HG02642 (cell line): ENCODE measurements at regions not wholly inside any gene's neighbourhood (a gene's known extent, or its start where the extent isn't known, plus 50 kb on each side); places are given as distances from the start of the nearest gene placed in this dataset.

ENCODE experiments used
- ATAC-seq: cut with Tn5 transposase; IDR thresholded peaks from one replicate; pipeline ENCODE4 v1.9.1; 2021; ENCODE audit warnings: mild to moderate bottlenecking; ENCODE audit not compliant: unreplicated experiment, poor library complexity

GRCh38 chr7:124440081-124440480 lies 325.5 kb downstream of the GPR37 start:
- ATAC-seq: no peak

DNA sequence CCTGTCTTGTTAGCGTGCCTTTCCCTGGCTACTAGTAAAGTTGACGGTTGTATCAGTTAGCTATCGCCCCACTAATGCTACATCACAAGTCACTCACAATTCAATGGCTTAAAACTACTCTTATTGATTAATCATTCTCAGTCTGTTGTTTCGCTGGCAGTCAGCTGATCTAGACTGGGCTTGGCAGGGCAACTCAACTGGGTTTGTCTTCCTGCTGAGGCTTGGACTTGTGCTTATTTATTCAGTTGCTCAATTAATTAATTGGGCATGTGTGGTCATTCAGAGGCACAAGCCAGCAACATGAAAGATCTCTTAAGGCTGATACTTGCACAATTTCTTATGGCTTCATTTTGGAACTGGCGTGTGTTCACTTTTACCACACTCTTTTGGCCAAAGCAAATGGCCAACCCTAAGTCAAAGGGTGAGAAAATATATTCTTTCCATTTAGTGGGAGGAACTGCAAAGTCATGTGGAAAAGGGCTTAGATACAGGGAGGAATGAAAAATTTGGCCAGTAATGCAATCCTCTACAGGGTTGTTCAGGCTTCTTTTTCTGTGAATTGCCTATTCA lies 333.5 kb downstream of the GPR37 start:
- ATAC-seq: no peak

DNA sequence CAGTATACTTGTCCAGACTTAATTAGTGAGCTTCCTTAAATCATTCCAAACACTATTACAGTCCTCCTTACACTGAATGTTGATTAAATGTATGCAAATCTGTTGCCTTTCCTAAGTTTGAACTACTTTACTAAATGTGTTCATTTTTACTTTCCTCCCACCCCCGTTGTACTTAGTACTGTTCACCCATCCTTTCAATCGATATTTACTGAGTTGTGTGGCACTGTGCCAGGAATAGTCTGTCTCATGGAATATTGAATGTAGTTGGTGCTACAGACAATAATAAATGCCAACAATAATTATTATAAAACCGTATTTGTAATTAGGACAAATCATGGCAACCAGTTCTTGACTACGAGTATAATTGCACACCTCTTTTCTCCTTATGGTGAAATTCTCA lies 335.7 kb downstream of the GPR37 start:
- no peak for ATAC-seq

- no peak for ATAC-seq
Observed at GRCh38 chr7:124428781-124429180, 336.8 kb downstream of the GPR37 start.

- ATAC-seq: no peak
Observed at GRCh38 chr7:124426621-124427020, 339.0 kb downstream of the GPR37 start.

DNA sequence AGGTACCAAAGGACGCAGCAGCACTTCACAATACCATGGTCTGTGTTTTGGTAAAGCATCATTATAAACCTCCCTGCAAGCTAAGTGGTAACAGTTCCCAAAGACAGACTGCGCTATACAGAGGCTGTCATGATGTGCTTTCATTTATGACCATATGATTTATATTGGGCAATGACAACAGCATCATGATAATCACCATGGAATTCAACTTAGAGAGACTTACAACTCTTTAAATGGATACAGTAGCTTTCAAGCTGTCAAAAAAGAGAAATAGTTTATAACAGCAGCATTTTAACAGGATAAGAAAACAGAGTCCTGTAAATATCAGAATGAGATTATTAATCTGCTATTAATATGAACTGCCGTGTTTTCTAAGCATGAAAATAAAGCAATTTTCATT lies 341.7 kb downstream of the GPR37 start:
- no peak for ATAC-seq

DNA sequence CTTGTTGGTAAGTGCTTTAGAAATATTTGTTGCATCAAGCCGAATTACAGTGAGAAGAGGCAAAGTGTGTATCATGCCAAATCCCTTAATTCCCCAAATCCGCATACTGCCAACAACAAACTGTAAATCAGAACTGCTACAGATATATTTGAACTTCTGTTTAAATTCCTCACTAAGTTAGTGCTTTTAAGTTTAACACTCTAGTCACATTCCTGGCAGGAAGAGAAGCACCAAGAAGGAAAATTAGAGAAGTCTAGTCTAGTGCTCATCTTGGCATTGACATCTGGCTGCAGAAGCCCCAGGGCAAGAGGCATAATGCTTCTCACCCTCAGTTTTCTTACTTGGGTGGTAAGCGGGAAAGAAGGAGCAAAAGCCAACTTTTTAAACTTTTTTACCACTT lies 343.5 kb downstream of the GPR37 start:
- no peak for ATAC-seq

DNA sequence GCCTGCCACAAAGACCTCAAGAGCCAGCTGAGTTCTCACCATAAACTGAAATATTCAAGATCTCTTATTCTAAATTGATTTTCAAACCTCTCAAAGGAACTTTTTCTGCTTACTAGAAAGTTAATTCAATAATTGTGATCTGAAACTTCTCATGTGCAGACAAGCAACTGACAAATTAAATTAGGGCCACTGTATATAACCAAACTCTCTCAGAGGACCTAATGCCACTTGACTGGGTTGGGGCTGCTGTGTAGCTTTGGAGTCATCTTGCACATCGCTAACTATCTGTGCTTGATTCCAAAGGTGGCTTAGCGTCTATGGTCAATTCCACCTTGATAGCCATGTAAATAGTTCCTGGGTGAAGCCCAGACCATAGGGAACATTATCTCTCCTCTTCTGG lies 345.2 kb downstream of the GPR37 start:
- ATAC-seq: no peak

GRCh38 chr7:124413029-124413428 lies 352.6 kb downstream of the GPR37 start:
- ATAC-seq: no peak

GRCh38 chr7:124412531-124412930 lies 353.1 kb downstream of the GPR37 start:
- no peak for ATAC-seq

DNA sequence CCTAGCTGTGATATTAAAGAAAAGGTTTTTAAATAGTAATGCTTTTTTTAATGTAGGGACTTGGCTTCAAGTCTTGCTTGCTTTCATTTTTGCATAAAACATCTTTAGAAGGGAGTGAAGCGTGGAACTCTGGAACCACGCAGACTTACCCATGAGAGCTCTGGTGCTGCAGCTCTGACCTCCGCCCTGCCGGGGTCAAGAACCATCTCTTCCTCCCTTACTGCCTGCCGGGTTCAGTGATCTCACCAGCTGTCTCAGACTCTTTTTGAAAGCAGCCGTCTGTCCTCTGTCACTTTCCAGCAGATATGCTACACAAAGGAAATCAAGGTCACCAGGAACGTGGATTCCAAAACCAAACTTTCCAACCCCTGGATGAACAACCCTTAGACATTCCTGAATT lies 353.8 kb downstream of the GPR37 start:
- no peak for ATAC-seq

DNA sequence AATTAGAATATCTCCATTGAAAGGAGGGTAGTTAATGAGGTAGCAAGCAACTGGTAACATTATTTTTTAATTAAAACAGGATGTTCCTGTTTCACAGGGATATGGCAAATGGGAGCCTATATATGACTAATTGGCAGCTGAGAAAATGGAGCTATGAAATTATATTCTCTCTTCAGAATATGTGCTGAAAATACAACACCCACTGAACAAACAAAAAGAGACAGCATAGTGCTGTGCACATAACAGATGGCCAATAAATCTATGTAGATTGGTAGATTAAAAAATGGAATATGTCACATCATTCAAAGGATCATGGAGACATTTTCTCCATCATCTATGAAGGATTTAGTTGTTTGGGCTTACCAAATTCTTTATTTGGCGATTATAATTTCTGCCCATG lies 362.0 kb downstream of the GPR37 start:
- ATAC-seq: no peak

- no peak for ATAC-seq
Observed at GRCh38 chr7:124403112-124403511, 362.5 kb downstream of the GPR37 start.

- no peak for ATAC-seq
Observed at GRCh38 chr7:124399941-124400340, 365.7 kb downstream of the GPR37 start.

GRCh38 chr7:124398937-124399552 lies 366.2 kb upstream of the TMEM229A start:
- ATAC-seq: no peak

- ATAC-seq: no peak
Observed at GRCh38 chr7:124397134-124397533, 364.3 kb upstream of the TMEM229A start.

- ATAC-seq: no peak
Observed at GRCh38 chr7:124390301-124390700, 357.4 kb upstream of the TMEM229A start.

DNA sequence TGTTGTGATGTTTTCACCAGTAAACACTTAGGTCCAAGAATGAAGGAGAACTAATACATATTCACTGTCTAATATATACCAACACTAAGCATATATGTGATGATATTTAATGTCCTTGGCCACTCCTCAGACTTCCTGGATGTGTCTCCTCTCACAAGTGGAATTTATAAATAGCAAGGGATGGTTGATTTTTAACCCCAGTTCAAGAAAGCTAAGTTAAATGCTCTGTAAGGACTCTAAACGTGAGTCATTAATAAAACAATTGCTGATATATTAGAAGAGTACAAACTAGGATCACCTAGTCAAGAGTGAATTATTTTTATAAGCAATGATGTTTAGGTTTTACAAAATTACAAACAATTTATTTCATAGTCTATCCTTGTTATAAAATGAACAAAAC lies 355.9 kb upstream of the TMEM229A start:
- ATAC-seq: no peak

GRCh38 chr7:124387056-124387455 lies 354.2 kb upstream of the TMEM229A start:
- no peak for ATAC-seq

- no peak for ATAC-seq
Observed at GRCh38 chr7:124379296-124379695, 346.4 kb upstream of the TMEM229A start.

- ATAC-seq: no peak
Observed at GRCh38 chr7:124376111-124376510, 343.2 kb upstream of the TMEM229A start.

GRCh38 chr7:124375391-124375790 lies 342.5 kb upstream of the TMEM229A start:
- no peak for ATAC-seq

GRCh38 chr7:124369310-124369709 lies 336.4 kb upstream of the TMEM229A start:
- no peak for ATAC-seq
